ENCODE measurements at regions not wholly inside any gene's neighbourhood (a gene's known extent, or its start where the extent isn't known, plus 50 kb on each side); places are given as distances from the start of the nearest gene placed in this dataset.

DNA sequence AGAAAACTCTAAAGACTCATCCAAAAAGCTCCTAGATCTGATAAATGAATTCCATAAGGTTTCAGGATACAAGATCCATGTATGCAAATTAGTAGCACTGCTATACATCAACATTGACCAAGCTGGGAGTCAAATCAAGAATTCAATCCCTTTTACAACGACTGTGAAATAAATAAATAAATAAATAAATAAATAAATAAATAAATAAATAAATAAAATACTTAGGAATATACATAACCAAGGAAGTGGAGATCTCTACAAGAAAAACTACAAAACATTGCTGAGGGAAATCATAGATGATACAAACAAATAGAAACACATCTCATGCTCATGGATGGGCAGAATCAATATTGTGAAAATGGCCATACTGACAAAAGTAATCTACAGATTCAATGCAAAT is 132.0 kb upstream of the NRSN1 start:
- DNase-seq: no peak

DNA sequence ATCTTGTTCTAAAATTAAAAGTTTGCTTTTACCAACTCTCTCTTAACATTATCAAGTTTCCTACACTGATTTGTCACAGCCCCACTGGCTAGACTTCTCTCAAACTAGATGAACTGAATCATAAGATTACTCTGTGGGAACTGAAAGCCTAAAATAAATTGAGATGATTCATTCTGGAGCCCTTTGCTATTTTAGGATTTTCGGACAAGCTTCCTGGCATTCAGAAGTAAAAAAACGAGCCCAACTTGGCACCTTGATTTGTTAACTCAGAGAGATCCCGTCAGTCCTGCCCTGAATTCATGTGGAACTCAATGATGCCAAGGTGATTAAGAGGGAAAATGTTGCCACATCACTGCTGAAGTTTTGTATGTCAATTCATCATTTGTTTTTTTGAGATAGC is 122.0 kb upstream of the NRSN1 start:
- no peak for DNase-seq

- DNase-seq: no peak
Observed at GRCh38 chr6:24004659-24005058, 121.4 kb upstream of the NRSN1 start.

- DNase-seq: no peak
Observed at GRCh38 chr6:24006254-24006653, 119.8 kb upstream of the NRSN1 start.

- peak; percentile 27 for DNase-seq
Observed at GRCh38 chr6:24009319-24009718, 116.7 kb upstream of the NRSN1 start.

DNA sequence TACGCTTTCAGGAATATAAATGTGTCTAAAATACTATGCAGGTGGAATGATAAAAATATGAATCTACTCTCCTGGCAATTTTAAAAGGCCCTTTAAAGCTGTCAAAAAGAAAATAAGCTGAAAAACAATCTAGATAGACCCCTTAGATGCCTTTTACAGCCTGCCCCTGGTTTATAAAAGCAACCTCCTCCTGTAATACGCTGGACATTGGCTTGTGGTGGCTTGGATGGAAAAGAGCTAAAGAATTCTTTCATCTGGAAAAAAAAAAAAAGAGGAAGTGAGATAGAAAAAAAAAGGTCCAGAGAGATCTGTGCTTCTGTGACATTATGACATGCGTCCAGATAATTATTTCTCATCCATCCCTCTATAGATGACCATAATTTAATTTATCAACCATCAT is 115.9 kb upstream of the NRSN1 start:
- no peak for DNase-seq

DNA sequence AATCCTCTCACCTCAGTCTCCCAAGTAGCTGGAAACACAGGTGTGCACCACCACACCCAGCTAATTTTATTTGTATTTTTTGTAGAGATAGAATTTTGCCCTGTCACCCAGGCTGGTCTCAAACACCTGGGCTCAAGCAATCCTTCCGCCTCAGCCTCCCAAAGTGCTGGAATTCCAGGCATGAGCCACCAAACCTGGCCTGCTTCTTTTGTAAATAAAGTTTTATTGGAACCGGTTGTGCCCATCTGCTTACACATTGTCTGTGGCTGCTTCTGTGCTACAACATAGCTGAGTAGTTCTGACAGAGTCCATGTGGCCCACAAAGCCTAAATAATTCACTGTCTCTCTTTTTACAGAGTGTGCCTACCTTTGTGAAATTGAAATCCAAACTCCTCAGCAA is 109.7 kb upstream of the NRSN1 start:
- DNase-seq: no peak

GRCh38 chr6:24016857-24017256 is 109.2 kb upstream of the NRSN1 start:
- peak; percentile 8 for DNase-seq

- DNase-seq: no peak
Observed at GRCh38 chr6:24019393-24019792, 106.6 kb upstream of the NRSN1 start.

DNA sequence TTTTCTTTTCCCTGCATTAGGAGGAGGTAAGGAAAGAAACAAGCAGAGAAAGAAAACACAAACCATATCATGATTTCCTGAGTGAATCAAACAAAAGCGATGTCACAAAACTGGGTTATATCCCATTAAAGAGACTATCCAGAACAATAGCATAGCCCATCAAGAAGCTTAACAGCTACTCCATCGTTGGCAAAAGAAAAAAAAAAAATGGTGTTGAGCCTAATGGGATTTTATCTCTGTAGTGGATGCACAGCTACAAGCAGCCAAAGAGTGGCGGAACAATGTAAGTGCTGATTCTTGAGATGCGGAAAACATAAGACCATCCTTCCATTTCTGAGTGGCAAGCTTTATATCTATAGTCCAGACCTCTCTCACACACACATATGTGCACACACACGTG is 106.2 kb upstream of the NRSN1 start:
- DNase-seq: peak; percentile 11

- DNase-seq: no peak
Observed at GRCh38 chr6:24026050-24026449, 100.0 kb upstream of the NRSN1 start.

GRCh38 chr6:24031496-24031895 is 94.5 kb upstream of the NRSN1 start:
- no peak for DNase-seq

DNA sequence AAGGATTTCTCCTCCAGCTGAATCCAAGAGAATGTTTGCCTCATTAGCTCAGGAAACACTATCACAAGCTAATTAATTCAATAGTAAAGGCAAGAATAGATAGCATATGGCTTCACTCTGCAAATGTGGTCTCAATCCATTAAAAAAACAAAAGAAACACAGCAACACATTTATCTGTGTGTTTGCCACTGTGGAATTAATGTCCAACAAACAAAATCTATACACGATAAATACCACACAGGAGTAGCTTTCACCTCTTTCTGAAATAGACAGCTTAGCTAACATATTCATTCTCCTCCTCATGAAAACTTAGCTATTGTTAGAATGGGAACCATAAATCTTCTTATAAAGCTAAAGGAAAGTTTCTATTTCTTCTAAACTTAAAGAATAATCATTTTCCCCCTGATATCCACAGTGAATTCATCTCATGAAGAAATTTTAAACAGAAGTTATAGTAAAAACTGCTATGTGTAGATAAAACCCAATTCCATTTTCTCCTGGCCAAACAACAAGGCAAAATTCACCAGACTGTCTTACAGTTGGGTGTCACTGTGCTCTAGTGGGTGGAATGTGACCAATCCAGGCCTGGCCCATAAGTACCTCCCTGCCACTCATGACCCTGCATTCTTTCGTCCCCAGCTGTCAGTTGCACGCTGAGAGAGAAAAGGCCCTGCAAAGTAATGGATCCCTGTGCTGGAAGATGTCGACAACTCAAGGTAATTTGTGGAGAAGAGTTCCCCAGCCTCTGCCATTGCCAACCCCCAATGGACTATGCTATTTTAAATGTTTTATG is 92.9 kb upstream of the NRSN1 start:
- DNase-seq: no peak

DNA sequence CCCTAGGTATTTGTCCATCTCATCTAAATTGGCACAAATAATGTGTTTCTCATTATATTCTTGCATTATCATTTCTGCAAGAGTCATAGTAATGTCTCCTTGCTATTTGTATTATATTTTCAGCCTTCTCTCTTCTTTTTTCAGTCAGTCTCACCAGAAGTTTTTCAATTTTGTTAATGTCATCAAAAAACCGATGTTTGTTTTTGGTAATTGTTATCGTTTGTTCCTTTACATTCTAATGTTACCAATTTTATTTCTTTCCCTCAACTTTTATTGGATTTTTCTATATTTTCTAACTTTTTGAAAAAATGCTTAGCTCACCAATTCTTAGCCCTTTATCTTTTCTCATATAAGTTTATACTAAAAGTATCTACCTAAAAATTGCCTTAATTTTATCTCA is 82.2 kb upstream of the NRSN1 start:
- DNase-seq: no peak

DNA sequence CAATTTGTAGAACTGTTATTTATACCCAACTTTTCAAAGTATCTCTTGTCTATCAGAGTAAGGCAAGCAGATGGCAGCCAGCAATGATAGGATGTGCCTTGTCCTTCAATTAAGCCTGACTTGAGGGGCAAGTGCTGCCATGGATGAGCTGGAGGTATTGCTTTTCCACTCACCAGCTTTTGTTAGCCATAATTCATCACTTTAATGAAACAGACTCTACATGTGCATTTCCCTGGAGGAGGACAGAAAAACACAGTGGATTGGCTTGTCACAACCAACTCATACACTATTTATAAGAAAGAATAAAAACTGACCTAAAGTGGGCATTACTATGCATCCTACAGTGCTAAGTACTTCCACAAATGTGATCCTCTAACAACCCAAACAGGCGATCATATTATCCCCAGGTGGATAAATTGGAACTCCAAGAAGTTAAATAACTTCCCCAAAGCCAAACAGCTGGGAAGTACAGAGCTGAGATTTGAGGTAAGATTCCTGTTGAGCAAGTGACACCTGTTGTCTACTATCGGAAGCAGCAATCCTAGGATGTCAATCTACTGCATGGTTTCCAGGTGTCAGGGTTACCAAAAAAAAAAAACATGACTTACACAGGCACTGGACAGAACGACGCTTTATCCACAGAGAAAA is 73.9 kb upstream of the NRSN1 start:
- no peak for DNase-seq

DNA sequence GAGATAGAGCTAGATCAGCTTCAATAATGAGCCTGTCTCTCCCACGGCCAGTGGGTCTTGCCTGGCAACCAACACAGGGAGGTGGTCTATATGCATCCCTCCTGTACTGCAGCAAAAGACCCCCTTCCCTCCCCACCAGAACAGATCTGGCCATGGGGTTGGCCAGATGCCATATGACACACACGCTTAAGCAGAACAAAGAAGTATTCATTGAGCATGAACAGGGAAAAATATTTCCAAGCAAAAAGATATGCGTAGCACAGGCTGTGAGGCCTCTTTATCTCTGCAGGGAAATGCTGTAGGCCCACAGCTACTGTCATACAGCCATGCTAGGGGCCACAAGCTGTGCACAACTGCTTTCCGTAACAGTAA is 73.4 kb upstream of the NRSN1 start:
- no peak for DNase-seq

- no peak for DNase-seq
Observed at GRCh38 chr6:24053057-24053456, 73.0 kb upstream of the NRSN1 start.

DNA sequence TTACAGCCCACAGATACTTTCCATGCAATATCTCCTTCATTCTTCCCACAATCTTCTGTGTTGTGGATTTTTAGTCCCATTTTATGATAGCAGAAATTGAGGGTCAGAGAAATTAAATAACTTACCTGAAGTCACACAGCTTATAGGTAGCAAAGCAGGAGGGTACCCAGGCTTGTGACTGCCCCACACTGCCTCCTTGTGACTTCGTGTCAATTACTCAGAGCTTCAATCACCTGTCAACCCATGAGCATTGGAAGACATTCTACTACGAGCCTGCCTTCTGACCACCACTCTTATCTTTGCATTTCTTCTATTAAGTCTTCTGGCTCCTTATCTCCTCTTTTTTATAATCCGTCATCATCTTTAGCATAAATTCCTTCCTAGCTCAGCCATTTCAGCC is 71.6 kb upstream of the NRSN1 start:
- DNase-seq: no peak

DNA sequence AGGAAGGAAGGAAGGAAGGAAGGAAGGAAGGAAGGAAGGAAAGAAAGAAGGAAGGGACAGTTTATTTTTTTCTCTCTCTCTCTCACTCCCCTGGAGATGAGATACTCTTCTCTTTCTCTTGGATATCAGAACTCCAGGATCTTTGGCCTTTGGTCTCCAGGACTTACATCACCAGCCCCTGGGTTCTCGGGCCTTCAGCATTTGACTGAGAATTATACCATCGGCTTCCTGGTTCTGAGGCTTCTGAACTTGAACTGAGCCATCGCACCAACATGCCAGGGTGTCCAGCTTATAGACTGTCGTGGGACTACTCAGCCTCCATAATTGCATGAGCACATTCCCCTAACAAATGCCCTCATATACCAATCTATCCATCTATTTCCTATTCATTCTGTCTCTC is 69.4 kb upstream of the NRSN1 start:
- DNase-seq: no peak

- no peak for DNase-seq
Observed at GRCh38 chr6:24057030-24057429, 69.0 kb upstream of the NRSN1 start.

- DNase-seq: no peak
Observed at GRCh38 chr6:24060982-24061754, 64.8 kb upstream of the NRSN1 start.

GRCh38 chr6:24064106-24064505 is 61.9 kb upstream of the NRSN1 start:
- no peak for DNase-seq

DNA sequence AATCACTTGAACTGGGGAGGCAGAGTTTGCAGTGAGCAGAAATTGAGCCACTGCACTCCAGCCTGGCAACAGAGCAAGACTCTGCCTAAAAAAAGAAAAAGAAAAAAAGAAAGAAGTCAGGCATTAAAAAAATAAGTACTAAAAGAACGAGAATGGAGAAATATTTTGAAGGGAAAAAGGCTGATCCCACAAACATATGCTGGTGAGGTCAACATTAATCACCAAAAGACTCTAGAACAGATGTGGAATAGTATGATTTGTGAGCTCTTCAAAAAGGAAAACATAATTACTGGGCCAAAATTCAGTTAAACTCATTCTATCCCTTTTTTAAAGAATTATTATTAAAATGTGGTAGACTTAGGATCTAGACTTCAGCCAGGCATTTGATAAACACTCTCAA is 61.2 kb upstream of the NRSN1 start:
- no peak for DNase-seq

DNA sequence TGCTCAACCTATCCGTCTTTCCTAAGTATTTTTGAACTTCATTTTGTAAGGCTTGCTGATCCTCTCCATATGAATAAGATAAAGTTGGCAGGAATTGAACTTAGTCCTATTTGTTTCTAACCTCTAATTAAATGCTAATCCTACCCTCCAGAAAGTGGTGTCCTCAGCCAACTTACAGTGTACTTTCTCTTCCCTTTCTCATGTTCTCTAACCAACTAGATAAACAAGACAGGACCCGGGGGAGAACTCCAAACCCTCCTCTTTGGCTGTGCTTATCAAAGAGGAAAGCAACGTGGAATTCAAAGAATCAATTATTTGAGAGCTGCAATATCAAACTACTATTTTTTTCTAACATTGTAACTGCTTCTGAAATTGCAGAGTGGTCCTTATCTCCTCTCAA is 56.5 kb upstream of the NRSN1 start:
- peak; percentile 92 for DNase-seq
